SU-DHL-6 (cell line): ENCODE measurements at regions not wholly inside any gene's neighbourhood (a gene's known extent, or its start where the extent isn't known, plus 50 kb on each side); places are given as distances from the start of the nearest gene placed in this dataset.

ENCODE experiments used
- H2AFZ ChIP-seq: fragments of 200-600 bp; sonication (generic); 2 replicates; pipeline ENCODE4 v1.6.1; 2014; ENCODE audit warnings: low read depth, mild to moderate bottlenecking, moderate library complexity, mixed read lengths, antibody characterized with exemption, low read length; ENCODE audit not compliant: severe bottlenecking
- H3F3A ChIP-seq: fragments of 200-600 bp; shearing (Covaris generic); 2 replicates; pipeline ENCODE4 v1.6.0; 2016; ENCODE audit warnings: antibody characterized with exemption, mild to moderate bottlenecking; ENCODE audit not compliant: insufficient read depth
- H3K27ac ChIP-seq: fragments of 200-600 bp; sonication (generic); 2 replicates; pipeline ENCODE4 v1.5.1; 2016; ENCODE audit warnings: low read depth, mild to moderate bottlenecking, low read length, moderate library complexity, mixed read lengths
- H3K27me3 ChIP-seq: fragments of 200-600 bp; sonication (generic), shearing (Covaris generic); 2 replicates; pipeline ENCODE4 v1.6.0; 2014; ENCODE audit warnings: mild to moderate bottlenecking, low read length
- H3K36me3 ChIP-seq: fragments of 200-600 bp; sonication (generic); 2 replicates; pipeline ENCODE4 v1.6.1; 2014; ENCODE audit warnings: mild to moderate bottlenecking, low read length, mixed read lengths
- H3K4me2 ChIP-seq: fragments of 300-600, 200-600 bp; shearing (Covaris generic), sonication (generic); 2 replicates; pipeline ENCODE4 v1.6.0; 2014; ENCODE audit warnings: low read length, low read depth, mild to moderate bottlenecking; ENCODE audit not compliant: poor library complexity, severe bottlenecking
- H3K4me3 ChIP-seq: fragments of 200-600 bp; sonication (generic); 2 replicates; pipeline ENCODE4 v1.5.1; 2014; ENCODE audit warnings: antibody characterized with exemption, low read length, mild to moderate bottlenecking, mixed read lengths; ENCODE audit not compliant: insufficient read depth, poor library complexity, severe bottlenecking
- H3K79me2 ChIP-seq: fragments of 200-600 bp; sonication (generic); 2 replicates; pipeline ENCODE4 v1.6.1; 2014; ENCODE audit warnings: mild to moderate bottlenecking, low read length, moderate library complexity; ENCODE audit not compliant: insufficient read depth
- H3K9ac ChIP-seq: fragments of 200-600 bp; sonication (generic); 2 replicates; pipeline ENCODE4 v1.7.0; 2014; ENCODE audit warnings: mild to moderate bottlenecking, low read length
- H3K9me2 ChIP-seq: fragments of 200-600 bp; sonication (generic); replicated peaks from 2 replicates; pipeline ENCODE4 v1.6.1; 2014; ENCODE audit warnings: low read length; ENCODE audit not compliant: insufficient read depth
- H3K9me3 ChIP-seq: fragments of 200-600 bp; sonication (generic); 2 replicates; pipeline ENCODE4 v1.6.1; 2014; ENCODE audit warnings: low read length, mixed read lengths; ENCODE audit not compliant: insufficient read depth
- H4K20me1 ChIP-seq: fragments of 200-600 bp; sonication (generic); 2 replicates; pipeline ENCODE4 v1.6.1; 2014; ENCODE audit warnings: low read depth, mild to moderate bottlenecking, antibody characterized with exemption, low read length, moderate library complexity, mixed read lengths
- EZH2phosphoT487 ChIP-seq: fragments of 200-600 bp; sonication (generic), shearing (Covaris generic); conservative IDR thresholded peaks from 2 replicates; pipeline ENCODE4 v1.6.1; 2018; ENCODE audit warnings: mild to moderate bottlenecking, antibody characterized with exemption, low read length, moderate library complexity, mixed read lengths
- TF ChIP-seq, protein P1 (sequence below): fragments of 200-600 bp; sonication (generic); IDR thresholded peaks from one replicate; pipeline ENCODE4 v1.5.1; 2017; ENCODE audit warnings: antibody characterized with exemption, mild to moderate bottlenecking, low read length, moderate library complexity; ENCODE audit not compliant: insufficient read depth, poor library complexity, severe bottlenecking

DNA sequence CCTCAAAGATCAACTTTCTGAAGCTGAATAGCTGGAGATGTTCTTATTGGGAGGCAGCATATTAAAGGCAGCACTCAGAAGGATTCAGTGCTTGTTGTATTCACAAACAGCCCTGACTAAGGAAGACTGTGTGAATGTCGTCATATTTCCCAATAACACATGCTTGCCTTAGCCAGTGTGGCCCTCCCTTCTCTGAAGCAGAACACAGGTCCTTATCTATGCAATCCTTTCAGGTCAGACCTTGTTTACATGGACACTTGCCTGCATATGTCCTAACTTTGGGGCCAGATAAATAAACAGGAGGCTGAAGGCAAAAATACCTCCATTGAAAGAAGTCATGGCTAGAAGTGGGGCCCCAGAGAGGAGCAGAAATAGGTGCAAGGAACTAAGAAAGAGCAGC, 97.2 kb downstream of the SLC4A3 start:
- no peak overlapping the region for H3K4me3 ChIP-seq
- no peak overlapping the region for H3K4me2 ChIP-seq
- H3K9me2 ChIP-seq = no peaks in the 10 kb centered on the region
- no peaks in the 10 kb centered on the region for H3K36me3 ChIP-seq
- no peaks in the 10 kb centered on the region for H3F3A ChIP-seq
- no peaks in the 10 kb centered on the region for H3K9me3 ChIP-seq
- no peaks in the 10 kb centered on the region for H3K27me3 ChIP-seq
- H3K79me2 ChIP-seq = no peaks in the 10 kb centered on the region
- H3K9ac ChIP-seq = no peak overlapping the region
- H4K20me1 ChIP-seq = no peaks in the 10 kb centered on the region
- H2AFZ ChIP-seq = no peak overlapping the region
- no peak for TF ChIP-seq EZH2phosphoT487
- TF ChIP-seq, protein P1, sequence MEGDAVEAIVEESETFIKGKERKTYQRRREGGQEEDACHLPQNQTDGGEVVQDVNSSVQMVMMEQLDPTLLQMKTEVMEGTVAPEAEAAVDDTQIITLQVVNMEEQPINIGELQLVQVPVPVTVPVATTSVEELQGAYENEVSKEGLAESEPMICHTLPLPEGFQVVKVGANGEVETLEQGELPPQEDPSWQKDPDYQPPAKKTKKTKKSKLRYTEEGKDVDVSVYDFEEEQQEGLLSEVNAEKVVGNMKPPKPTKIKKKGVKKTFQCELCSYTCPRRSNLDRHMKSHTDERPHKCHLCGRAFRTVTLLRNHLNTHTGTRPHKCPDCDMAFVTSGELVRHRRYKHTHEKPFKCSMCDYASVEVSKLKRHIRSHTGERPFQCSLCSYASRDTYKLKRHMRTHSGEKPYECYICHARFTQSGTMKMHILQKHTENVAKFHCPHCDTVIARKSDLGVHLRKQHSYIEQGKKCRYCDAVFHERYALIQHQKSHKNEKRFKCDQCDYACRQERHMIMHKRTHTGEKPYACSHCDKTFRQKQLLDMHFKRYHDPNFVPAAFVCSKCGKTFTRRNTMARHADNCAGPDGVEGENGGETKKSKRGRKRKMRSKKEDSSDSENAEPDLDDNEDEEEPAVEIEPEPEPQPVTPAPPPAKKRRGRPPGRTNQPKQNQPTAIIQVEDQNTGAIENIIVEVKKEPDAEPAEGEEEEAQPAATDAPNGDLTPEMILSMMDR = no peak
- no peak overlapping the region for H3K27ac ChIP-seq

DNA sequence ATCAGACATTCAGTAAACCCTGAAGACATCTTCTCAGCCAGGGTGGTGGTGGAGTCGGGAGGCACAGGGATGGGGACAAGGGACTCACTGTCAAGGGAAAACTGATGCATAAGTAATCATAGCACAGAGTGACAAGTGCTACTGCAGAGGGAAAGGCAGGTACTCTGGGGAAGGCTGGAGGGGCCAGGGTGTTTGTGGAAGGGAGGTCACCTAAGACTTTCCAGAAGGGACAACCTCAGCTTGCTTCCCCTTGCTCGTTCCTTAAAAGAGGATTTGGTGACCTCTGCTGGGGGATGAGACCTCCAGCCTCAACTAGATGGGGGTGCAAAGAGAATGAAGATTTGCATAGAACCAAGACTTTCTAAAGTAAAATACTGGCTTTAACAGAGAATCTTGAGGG, 99.5 kb downstream of the SLC4A3 start:
- TF ChIP-seq, protein P1 = no peak
- no peak for TF ChIP-seq EZH2phosphoT487
- Histone ChIP-seq H2AFZ (no peak overlapping the region), H3K79me2 (no peaks in the 10 kb centered on the region), H3K27ac (no peak overlapping the region), H3K36me3 (no peaks in the 10 kb centered on the region), H3K9ac (no peak overlapping the region), H3K9me2 (no peaks in the 10 kb centered on the region), H3K4me3 (no peak overlapping the region), H3K9me3 (no peaks in the 10 kb centered on the region), H3F3A (no peaks in the 10 kb centered on the region), H3K4me2 (no peak overlapping the region), H4K20me1 (no peaks in the 10 kb centered on the region), H3K27me3 (no peaks in the 10 kb centered on the region)

DNA sequence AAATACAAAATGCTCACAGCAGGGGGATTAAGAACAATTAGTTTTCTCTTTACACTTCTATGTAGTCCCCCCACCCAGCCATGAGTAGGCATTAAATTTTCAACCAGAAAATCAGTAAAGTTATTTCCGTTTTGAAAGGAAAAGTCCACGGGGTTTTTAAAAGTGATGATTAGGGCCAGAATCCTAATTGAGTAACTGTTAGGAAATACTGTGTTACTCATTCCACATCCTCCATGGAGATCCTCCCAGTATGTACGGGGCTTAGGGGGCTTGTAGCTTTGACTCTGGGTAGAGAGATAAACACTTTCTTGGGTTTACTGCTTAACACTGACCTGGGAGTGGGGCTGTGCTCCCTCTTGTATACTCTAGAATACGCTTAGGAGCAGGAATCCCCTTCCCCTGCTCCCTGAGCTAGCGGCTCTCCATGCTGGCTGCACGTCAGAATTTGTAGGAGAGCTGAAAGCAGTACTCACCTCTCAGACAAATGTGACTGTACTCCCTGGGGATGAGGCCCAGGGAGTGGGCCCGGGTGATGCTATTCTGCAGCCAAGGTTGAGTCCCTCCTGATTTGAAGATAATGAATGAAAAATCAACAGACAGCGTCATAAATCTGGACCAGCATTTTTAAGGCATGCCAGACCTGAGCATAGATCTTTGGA, 100.5 kb downstream of the SLC4A3 start:
- Histone ChIP-seq H3K27ac (no peak overlapping the region), H3K79me2 (no peaks in the 10 kb centered on the region), H4K20me1 (no peaks in the 10 kb centered on the region), H3K27me3 (no peaks in the 10 kb centered on the region), H2AFZ (no peak overlapping the region), H3K9ac (no peak overlapping the region), H3F3A (no peaks in the 10 kb centered on the region), H3K9me3 (no peaks in the 10 kb centered on the region), H3K9me2 (no peaks in the 10 kb centered on the region), H3K4me3 (no peak overlapping the region), H3K4me2 (no peak overlapping the region), H3K36me3 (no peaks in the 10 kb centered on the region)
- TF ChIP-seq, protein P1 = no peak
- TF ChIP-seq EZH2phosphoT487 = no peak
